Stomach (tissue), 4 donors: ENCODE measurements at regions not wholly inside any gene's neighbourhood (a gene's known extent, or its start where the extent isn't known, plus 50 kb on each side); places are given as distances from the start of the nearest gene placed in this dataset.

Experiments
- POLR2A ChIP-seq, 4 donors: fragments of 450-650 bp; IDR thresholded peaks; one replicate each; pipeline ENCODE4 v1.6.1; 2016; ENCODE audit warnings: antibody characterized with exemption in 4 of 4, control low read depth in 2 of 4, mild to moderate bottlenecking in 1 of 4, moderate library complexity in 1 of 4
- TF ChIP-seq, protein P1 (sequence below), 7 experiments: fragments of 450-650 bp in 4 of 7; fragments of 200-600 bp in 3 of 7; sonication (generic) in 3 of 7; IDR thresholded peaks; one replicate each; pipeline ENCODE4 v1.5.1; 2016 to 2019; ENCODE audit warnings: antibody characterized with exemption in 7 of 7, control low read depth in 2 of 7, mild to moderate bottlenecking in 1 of 7

DNA sequence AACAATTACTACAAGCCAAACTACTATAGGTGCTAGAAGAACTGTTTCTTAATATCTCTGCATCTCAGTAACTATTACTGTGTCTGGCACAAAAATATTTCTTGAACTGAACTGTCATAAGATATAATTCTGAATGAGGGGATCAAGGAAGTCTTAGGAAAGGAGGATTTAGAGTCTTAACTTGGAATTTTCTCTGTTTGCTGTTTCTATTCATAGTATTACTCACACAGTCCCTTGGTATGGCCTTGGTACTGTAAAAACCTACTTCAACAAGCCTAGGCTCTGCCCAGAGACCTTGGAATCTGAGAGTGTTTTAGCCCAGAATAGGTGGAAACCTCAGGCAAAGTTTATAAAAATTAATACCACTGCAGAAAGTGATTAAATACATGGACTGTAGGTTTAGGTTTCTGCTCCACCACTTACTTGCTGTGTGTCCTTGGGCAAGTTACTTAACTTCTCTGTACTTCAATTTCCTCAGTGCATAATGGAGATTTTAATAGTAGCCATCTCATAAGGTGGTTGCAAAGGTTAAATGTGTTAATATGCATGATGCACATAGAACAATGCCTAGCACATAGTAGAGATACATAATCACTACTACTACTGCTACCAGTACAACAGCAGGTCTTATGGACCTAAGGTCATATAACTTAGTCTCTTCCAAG lies 87.4 kb upstream of the NFIA start:
- no peak for TF ChIP-seq POLR2A (IDR thresholded peaks at IDR 0.05)
- TF ChIP-seq, protein P1, sequence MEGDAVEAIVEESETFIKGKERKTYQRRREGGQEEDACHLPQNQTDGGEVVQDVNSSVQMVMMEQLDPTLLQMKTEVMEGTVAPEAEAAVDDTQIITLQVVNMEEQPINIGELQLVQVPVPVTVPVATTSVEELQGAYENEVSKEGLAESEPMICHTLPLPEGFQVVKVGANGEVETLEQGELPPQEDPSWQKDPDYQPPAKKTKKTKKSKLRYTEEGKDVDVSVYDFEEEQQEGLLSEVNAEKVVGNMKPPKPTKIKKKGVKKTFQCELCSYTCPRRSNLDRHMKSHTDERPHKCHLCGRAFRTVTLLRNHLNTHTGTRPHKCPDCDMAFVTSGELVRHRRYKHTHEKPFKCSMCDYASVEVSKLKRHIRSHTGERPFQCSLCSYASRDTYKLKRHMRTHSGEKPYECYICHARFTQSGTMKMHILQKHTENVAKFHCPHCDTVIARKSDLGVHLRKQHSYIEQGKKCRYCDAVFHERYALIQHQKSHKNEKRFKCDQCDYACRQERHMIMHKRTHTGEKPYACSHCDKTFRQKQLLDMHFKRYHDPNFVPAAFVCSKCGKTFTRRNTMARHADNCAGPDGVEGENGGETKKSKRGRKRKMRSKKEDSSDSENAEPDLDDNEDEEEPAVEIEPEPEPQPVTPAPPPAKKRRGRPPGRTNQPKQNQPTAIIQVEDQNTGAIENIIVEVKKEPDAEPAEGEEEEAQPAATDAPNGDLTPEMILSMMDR (IDR thresholded peaks at IDR 0.05), result no peak
